ENCODE measurements at regions not wholly inside any gene's neighbourhood (a gene's known extent, or its start where the extent isn't known, plus 50 kb on each side); places are given as distances from the start of the nearest gene placed in this dataset.
"Not testable (repeated sequence)": the region's sequence is repeated elsewhere in the genome, so short reads cannot be mapped to it uniquely, and the experiment has no call there.

DNA sequence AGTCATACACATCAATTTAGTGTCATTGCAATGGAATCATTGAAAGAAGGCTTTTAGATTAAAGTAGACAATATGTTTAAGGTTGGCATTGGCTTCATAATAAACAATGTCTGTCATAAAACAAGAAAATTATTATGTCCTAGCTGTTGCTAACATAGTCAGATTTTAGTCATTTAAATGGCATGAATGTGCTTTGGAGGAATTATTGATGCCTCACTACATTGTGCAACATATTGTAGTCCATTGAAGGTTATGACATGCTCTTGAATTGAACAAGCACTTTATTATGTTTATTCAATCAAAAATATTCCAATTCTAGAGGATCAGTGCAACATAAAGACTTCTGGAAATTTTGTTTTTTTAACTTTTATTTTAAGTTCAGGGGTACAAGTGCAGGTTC, 489.8 kb upstream of the AMOT start:
- no peak for DNase-seq (ENCODE audit: low spot score)

DNA sequence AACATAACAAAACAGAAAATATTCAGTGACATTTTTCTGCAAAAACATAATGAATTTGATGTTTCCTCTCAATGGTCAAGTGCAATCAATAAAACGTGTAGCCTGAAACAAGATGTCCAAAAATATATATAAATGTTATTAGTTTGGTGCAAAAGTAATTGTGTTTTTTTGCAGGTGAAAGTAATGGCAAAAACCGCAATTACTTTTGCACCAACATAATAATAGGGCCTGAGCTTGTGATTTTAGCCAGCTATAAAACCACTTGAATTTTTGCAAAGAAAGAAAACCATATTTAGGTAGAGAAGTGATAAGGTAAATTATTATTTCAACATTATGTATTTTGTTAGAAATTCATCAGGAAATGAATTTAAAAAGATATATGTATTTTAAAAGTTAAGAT, 475.3 kb upstream of the AMOT start:
- no peak for DNase-seq (ENCODE audit: low spot score)

DNA sequence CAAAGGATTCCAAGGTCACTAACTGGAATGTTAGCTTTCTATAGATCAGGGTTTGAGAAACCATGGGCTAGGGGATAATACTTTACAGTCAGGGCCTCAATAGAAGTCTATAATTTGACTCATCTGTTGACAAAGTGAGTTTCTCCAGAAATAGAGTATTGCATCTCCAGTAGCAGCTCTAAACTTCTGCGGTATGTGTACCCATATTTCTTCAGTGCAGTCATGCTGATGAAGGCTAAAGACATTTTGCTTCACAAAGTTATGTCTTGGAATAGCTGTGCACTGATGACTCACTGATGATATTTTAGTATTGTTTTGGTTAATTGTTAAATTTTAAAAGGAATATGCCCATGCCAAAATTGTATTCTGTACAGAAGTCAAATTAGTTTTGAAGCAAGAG, 464.9 kb upstream of the AMOT start:
- no peak for DNase-seq (ENCODE audit: low spot score)

DNA sequence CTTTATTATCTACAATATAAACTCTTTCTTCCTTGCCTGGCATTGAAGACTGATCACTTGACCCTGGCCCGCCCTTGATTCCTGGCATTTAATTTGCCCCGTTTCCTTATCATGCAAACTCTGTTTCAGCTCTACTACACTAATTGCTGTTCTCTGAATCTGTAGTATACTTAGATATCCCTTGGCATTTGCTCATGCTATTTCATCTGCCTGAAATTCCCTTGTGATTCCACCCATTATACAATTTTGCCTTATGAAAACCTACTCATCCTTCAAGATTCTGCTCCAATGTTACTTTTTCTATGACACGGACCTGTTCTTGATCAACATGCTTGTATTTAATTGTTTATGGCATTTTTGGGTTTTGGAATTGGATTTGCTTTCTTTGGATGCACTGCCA, 459.9 kb upstream of the AMOT start:
- no peak for DNase-seq (ENCODE audit: low spot score)

DNA sequence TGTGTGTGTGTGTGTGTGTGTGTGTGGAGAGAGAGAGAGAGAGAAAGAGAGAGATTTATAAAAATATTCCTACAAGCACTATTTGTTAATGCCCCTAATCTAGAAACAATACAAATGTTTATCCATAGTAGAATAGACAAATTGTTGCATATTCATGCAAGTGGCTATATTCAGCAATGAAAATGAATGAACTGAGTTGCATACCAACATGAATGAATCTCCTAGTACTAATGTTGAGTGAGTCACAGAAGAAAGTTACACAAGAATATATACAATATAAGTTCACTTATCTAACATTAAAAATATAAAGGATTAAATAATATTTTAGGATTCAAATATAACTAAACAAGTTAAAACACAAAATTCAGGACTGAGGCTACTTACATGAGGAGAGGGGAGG, 456.8 kb upstream of the AMOT start:
- no peak for DNase-seq (ENCODE audit: low spot score)

DNA sequence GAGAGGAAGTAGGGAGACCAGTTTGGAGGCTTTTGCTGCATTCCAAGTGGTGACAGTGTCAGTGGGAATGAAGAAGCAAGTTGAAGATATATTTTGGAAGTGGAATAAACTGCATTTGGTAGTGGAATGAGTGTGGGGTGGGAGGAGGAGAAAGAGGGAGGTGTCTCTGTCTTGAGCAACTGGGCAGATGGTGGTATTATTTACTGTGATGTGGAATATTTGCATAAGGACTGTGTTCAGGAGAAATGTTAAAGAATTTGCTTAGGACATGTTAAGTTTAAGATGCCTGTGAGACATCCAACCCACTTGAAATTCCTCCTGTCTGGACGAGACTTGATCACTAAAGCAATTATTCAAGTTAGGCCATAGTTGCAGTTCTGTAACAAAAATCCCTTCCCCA, 448.9 kb upstream of the AMOT start:
- DNase-seq (ENCODE audit: low spot score), result no peak

DNA sequence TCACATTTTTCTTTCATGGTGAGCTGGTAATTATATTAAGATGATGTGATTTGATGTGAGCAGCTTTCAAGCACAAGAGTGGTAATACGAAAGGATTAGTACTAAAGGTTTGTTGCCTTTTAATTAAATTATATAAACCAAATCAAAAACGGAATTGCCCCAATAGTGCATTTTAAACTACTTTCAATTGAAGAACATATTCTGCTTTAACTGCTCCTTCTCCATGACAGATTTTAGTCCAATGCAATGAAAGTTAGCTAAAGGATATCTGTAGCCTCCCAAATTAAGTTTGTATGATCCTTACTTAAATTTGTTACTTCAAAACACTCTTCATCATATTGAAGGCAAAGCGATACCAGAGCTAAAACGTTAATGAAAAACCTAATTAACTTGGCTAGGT, 447.1 kb upstream of the AMOT start:
- DNase-seq (ENCODE audit: low spot score), result no peak

DNA sequence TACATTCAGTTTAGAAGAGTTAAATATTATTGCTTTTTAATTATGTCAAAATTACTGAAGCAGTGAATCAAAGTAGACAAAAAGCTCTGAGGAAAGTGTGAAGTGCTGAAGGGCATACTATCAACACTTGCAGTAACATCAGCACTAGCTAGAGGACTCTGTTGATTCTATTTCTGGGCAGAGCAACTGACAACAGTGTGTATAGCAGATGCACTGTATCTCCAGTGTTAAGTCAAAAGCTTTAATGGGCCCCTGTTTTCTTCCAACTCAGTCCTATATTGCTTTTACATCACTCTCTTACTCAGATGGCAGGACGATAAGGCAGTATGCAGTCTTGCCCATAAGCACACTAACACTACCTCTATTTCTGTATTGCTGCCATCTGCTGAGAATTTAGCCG, 435.2 kb upstream of the AMOT start:
- DNase-seq (ENCODE audit: low spot score), result no peak

DNA sequence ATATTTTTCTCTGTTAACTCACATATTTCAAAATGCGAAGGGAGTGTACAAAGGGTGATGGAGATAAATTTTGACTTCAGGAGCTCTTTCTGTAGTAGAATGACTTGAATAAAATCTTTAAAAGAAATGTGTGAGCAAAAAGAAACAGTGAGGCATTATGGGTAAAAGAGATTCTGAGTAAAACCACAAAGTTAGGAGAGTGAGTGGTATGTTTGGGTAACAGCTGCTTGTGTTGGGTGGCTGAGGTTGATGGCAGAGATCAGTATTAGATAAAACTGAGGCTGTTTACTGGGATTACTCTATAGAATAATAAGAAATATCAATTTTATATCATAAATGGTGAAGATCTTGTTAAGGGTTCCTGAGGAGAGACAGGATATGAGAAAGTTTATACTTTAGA, 434.2 kb upstream of the AMOT start:
- DNase-seq (ENCODE audit: low spot score), result no peak

DNA sequence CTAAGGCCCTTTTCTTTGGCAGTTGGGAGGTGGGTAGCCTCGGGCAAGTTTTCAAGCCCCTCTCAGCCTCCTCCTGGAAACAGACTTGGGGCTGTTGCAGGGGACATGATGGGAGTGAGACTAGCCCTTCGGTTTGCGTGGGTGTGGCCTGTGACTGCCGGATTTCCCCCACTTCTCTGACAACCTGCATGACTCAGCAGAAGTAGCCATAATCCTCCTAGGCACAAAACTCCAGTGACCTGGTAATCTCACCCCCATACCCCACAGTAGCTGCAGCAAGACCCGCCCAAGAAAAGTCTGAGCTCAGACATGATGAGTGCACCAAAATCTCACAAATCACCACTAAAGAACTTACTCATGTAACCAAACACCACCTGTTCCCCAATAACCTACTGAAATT, 433.7 kb upstream of the AMOT start:
- DNase-seq (ENCODE audit: low spot score), result no peak

DNA sequence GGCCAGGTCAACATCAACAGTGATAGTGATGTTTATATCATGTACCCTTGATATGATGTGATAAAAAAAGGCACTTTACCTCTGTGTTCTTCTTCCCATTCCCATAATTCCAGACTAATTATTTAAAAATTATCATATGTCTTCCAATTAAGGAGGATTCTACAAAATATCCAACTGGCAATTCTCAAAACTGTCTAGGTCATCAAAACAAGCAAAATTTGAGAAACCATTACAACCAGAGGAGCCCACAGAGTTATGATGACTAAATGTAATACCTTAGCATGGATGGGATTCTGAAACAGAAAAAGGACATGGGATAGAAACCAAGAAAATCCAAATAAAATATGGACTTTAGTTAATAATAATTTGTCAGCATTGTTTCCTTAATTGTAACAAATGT, 428.6 kb upstream of the AMOT start:
- DNase-seq (ENCODE audit: low spot score), result no peak

DNA sequence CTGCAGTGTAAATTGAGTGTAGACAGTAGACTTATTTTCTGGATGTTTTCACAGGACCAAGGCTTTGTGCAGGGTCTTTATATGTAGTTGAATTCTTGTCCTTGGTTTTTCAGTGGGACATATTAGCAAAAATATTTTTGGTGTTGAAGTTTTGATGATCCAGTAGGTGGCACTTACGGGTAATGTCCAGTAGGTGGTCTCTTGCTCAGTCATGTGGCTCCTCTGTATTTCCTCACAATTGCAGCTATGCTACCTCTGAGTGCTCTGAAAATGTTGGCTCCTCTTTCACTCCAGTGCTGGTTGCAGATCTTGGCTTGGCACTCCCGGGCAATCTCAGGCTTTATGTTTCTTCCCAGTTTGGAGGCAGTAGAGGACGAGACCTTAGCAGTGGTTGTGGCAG, 419.8 kb upstream of the AMOT start:
- DNase-seq (ENCODE audit: low spot score), result no peak

DNA sequence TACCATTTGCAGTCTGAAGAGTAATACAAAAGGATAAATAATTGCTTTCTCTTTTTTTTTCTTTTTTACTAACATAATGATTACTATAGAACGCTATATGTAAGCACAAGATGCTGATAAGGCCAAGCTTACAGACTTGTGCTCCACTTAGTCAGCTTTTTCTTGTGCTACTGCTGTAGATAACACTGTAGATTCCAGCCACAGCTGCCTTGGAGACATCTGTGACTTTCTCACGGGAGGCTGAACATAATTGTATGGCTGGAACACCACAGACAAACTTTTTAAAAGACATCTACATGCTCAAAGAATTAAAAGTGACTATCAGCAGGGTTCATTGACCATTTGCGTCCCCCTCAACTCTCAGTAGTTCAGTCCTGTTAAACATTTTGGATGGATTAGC, 381.7 kb upstream of the AMOT start:
- no peak for DNase-seq (ENCODE audit: low spot score)

DNA sequence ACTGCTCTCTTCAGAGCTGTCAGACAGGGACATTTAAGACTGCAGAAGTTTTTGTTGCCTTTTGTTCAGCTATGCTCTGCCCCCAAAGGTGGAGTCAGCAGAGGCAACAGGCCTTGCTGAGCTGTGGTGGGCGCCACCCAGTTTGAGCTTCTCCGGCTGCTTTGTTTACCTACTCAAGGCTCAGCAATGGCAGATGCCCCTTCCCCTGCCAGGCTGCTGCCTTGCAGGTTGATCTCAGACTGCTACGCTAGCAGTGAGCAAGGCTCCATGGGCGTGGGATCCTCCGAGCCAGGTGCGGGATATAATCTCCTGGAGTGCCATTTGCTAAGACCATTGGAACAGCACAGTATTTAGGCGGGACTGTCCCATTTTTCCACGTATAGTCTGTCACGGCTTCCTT, 371.4 kb upstream of the AMOT start:
- DNase-seq (ENCODE audit: low spot score), result no peak

DNA sequence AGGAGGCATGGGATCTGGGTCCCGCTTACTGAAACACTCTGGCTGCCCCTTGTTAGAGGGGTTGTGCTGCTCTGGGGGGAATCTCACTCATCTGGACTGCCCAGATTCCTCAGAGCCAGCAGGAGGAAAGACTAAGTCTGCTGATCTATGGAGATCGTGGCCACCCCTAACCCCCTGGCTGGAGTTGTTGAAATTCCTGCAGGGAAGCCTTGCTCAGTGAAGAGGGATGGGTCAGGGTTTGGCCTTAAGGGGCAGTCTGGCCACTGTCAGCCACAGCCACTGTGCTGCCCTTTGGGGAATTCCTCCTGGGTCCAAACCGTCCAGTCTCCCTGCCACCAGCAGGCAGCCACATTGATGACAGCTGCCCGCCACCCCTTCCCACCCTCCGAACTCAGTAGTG, 362.0 kb upstream of the AMOT start:
- DNase-seq (ENCODE audit: low spot score), result no peak

DNA sequence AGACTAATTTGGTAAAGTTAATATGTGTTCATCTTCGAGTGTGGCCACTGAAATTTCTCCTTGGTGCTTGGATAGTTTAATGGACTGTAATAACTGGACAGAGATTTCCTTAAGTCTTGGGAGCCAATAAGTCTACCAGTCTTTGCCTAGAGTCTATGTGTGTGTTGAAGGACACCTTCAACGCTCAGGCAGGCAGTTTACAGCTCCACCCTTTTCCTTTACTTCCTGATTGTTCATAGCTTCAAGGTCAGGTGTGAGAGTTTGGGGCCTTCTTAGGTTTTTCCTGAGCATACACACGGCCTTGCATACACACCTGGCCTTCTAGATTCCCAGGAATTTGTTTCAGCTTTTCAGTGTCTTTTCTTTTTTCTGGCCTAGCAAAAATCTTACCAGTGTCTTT, 355.3 kb upstream of the AMOT start:
- no peak for DNase-seq (ENCODE audit: low spot score)

DNA sequence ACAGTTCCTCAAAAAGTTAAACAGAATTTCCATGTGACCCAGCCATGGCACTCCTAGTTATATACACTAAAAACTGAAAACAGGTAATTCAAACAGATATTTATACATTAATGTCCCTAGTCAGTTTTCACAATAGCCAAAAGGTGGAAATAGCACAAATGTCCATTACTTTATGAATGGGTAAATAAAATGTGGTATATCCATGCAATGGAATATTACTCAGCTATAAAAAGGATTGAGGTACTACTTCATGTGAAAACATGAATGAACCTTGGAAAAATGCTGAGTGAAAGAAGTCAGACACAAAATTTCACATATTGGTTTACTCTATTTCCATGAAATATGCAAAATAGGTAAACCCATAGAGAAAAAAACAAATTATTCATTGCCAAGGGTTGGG, 351.8 kb upstream of the AMOT start:
- no peak for DNase-seq (ENCODE audit: low spot score)

DNA sequence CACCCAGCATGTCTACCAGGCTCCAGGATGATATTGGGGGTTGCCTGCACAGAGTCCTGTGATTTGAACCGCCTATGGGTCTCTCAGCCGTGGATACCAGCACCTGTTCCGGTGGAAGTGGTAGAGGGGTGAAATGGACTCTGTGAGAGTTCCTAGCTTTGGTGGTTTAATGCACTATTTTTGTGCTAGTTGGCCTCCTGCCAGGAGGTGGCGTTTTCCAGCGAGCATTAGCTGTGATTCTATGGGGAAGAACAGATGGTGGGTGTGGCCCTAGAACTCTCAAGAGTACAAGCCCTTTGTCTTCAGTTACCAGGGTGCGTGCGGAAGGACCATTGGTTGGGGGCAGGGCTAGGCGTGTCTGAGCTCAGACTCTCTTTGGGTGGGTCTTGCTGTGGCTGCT, 316.9 kb upstream of the AMOT start:
- DNase-seq (ENCODE audit: low spot score), result no peak

DNA sequence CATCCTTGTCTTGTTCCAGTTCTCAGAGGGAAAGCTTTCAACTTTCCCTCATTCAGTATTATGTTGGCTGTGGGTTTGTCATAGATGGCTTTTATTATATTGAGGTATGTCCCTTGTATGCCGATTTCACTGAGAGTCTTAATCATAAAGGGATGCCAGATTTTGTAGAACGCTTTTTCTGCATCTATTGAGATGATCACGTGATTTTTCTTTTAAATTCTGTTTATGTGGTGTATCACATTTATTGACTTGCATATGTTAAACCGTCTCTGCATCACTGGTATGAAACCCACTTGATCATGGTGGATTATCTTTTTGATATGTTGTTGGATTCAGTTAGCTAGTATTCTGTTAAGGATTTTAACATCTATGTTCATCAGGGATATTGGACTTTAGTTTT, 313.7 kb upstream of the AMOT start:
- DNase-seq (ENCODE audit: low spot score), result not testable (repeated sequence)

DNA sequence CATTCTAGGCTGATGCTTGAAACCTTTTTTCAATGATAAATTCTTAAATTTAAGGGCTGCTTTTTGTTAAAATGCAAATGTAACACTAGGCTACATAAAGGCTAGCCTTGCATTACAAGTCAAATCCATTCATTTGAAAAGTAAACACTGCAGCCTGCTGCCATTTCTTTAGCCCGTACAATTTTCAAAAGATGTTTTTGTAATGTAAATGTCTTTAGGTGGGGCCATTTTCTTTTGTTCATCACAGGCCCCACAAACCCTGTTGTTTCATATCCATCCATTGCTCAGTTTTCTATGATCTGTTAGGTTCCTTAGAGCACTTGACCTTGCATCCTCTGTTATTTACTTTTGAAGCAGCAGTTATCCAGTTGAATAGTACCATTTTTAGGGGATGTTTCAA, 296.2 kb upstream of the AMOT start:
- no peak for DNase-seq (ENCODE audit: low spot score)

DNA sequence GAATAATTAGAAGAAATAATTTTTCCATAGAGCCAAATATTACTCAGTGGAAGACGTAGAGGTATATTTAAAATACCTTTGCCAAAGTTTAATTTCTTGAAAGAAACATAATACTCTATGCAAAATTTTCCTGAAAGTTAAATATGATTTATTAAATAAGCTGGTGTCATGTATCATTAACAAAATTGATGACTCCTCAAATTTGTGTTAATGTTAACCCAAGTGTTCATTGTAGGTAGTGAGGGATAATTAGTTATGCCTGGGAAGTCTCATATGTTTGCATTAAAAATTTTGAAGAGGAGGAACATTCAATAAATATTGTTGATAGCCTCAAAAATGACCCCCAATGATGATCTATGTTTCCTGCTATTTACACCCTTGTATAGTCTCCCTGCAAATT, 292.7 kb upstream of the AMOT start:
- no peak for DNase-seq (ENCODE audit: low spot score)

DNA sequence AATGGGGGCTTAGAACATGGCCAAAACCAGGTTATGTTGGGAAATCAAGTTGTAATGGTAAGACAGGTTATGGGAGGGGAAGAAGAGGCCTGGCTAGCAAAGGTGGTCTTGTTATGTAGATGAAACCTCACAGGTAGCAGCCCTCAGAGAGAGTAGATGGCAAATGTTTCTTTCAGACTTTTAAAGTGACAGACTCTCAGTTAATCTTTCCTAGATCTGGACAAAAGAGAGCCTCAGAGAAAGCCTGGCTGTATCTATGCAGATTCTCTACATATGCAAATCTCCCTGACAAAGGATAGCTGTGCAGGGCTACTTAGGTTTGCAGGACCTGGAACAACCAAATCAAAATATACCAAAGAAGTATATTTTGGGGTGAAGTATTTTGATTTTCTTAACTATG, 284.1 kb upstream of the AMOT start:
- no peak for DNase-seq (ENCODE audit: low spot score)

DNA sequence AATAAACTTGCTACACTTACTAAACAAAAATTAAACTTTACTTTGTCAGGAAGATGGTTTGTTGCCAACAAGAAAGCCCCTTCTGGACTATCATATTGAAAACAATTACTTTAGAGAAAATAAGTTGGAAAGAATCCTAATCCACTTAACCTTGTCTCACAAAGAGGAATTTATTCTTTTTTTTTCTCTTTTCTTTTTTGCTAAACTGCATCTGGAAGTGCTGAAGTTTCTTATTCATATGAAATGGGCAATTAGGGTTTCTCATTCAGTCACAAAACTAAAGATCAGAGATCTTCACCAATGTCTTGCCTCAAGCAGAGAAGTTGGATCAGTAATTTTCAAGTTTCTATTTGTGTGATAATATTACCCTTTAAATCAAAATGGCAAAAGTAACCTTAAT, 234.9 kb upstream of the AMOT start:
- DNase-seq (ENCODE audit: low spot score), result no peak

DNA sequence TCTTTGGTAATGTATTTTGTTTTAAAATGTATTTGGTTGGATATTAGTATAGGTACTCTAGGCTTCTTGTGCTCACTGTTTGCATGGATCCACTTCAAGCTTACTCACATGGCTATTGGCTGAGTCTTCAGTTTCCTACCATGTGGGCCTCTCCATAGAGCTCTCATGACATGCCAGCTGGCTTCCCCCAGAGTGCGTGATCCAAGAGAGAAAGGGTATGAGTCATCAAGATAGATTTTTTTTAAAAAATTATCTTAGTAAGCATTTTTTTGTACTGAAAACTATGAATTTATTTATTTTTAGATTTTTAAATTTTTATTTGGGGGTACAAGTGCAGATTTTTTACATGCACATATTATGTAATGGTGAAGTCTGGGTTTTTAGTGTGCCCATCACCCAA, 219.1 kb upstream of the AMOT start:
- DNase-seq (ENCODE audit: low spot score), result no peak

DNA sequence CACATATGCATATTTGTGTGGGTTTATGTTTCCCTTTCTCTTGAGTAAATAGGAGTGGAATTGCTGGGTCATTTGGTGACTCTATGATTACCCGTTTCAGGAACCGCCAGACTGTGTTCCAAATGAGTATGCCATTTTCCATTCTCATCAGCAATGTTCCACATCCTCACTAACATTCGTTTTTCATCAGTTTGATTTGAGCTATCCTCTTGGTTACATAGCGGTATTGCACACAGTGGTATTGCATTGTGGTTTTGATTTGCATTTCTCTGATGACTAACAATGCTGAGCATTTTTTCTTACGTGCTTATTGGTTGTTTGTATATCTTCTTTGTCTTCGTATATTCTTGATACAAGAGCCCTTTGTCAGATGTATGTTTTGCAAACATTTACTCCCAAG, 218.0 kb upstream of the AMOT start:
- DNase-seq (ENCODE audit: low spot score), result no peak

DNA sequence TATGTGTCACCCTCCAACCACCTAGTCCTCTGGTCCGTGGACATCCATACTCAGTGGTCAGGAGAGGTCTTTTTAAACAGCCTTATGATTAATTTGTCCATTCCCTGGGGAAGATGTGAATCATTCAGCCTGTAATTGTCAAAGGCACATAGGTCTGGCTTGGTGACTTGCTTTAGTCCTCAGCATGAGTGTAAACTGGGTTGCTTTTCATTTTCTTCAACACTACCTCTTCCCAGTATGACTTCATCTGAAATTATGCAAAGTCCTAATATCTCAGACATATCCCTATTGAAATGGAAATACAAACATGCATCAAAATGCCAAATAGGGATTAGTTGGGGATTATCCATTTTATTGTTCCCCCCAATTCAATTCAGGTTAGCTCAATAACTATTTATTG, 208.3 kb upstream of the AMOT start:
- no peak for DNase-seq (ENCODE audit: low spot score)

Data from ecto neural progenitor cell (in vitro differentiated cells).